ENCODE measurements at regions not wholly inside any gene's neighbourhood (a gene's known extent, or its start where the extent isn't known, plus 50 kb on each side); places are given as distances from the start of the nearest gene placed in this dataset.

GRCh38 chr11:69386594-69387408 is 92.8 kb downstream of the MYEOV start:
- TF ChIP-seq POLR2A (IDR thresholded peaks at IDR 0.05) (no peak), CTCF (IDR thresholded peaks at IDR 0.05) (no peak), EP300 (IDR thresholded peaks at IDR 0.05) (no peak), POLR2AphosphoS5 (IDR thresholded peaks at IDR 0.05) (no peak)

All from sigmoid colon (tissue), 4 donors.